H9 (cell line): ENCODE measurements at regions not wholly inside any gene's neighbourhood (a gene's known extent, or its start where the extent isn't known, plus 50 kb on each side); places are given as distances from the start of the nearest gene placed in this dataset.

Source experiments
- DNase-seq: peaks from one replicate; pipeline ENCODE4 v3.0.0-alpha.2; 2017
- H2AFZ ChIP-seq: one replicate; pipeline ENCODE4 v1.6.1; 2013; ENCODE audit warnings: mild to moderate bottlenecking, low read length, control low read depth, moderate library complexity
- H2AK5ac ChIP-seq: 2 replicates; pipeline ENCODE4 v1.6.1; 2013; ENCODE audit warnings: low read length, control low read depth, mixed read lengths; ENCODE audit not compliant: insufficient read length
- H2BK120ac ChIP-seq: one replicate; pipeline ENCODE4 v1.6.1; 2013; ENCODE audit warnings: low read depth, mild to moderate bottlenecking, low read length, control low read depth, inconsistent platforms; ENCODE audit not compliant: poor library complexity, severe bottlenecking
- H2BK12ac ChIP-seq: 2 replicates; pipeline ENCODE4 v1.6.1; 2013; ENCODE audit warnings: low read length, control low read depth, mixed read lengths, low read depth; ENCODE audit not compliant: insufficient read length
- H2BK15ac ChIP-seq: 2 replicates; pipeline ENCODE4 v1.6.1; 2013; ENCODE audit warnings: low read depth, low read length, control low read depth
- H2BK20ac ChIP-seq: one replicate; pipeline ENCODE4 v1.6.1; 2013; ENCODE audit warnings: low read depth, mild to moderate bottlenecking, low read length, control low read depth, inconsistent platforms; ENCODE audit not compliant: poor library complexity, severe bottlenecking
- H2BK5ac ChIP-seq: 2 replicates; pipeline ENCODE4 v1.6.1; 2013; ENCODE audit warnings: low read length, control low read depth, mixed read lengths; ENCODE audit not compliant: insufficient read length
- H3K14ac ChIP-seq: 2 replicates; pipeline ENCODE4 v1.6.1; 2013; ENCODE audit warnings: low read length, control low read depth; ENCODE audit not compliant: insufficient read depth
- H3K18ac ChIP-seq: 2 replicates; pipeline ENCODE4 v1.6.1; 2013; ENCODE audit warnings: low read depth, mild to moderate bottlenecking, mixed read lengths, low read length, control low read depth; ENCODE audit not compliant: insufficient read length
- H3K23ac ChIP-seq: 2 replicates; pipeline ENCODE4 v1.6.1; 2013; ENCODE audit warnings: low read length, control low read depth, mixed read lengths, low read depth; ENCODE audit not compliant: insufficient read length
- H3K23me2 ChIP-seq: 2 replicates; pipeline ENCODE4 v1.6.1; 2013; ENCODE audit warnings: low read depth, mild to moderate bottlenecking, mixed read lengths, low read length, control low read depth; ENCODE audit not compliant: insufficient read length, poor library complexity, severe bottlenecking
- H3K27ac ChIP-seq: 2 replicates; pipeline ENCODE4 v1.5.1; 2013; ENCODE audit warnings: low read length, control low read depth, mixed read lengths, low read depth; ENCODE audit not compliant: insufficient read length
- H3K27me3 ChIP-seq: 2 replicates; pipeline ENCODE4 v1.6.1; 2013; ENCODE audit warnings: low read length, control low read depth, inconsistent platforms; ENCODE audit not compliant: insufficient read depth
- H3K4ac ChIP-seq: 2 replicates; pipeline ENCODE4 v1.6.1; 2013; ENCODE audit warnings: low read depth, mild to moderate bottlenecking, control low read depth, inconsistent platforms, low read length, moderate library complexity
- H3K4me1 ChIP-seq: 2 replicates; pipeline ENCODE4 v1.6.1; 2013; ENCODE audit warnings: low read length, control low read depth, inconsistent platforms; ENCODE audit not compliant: insufficient read depth
- H3K4me2 ChIP-seq: 2 replicates; pipeline ENCODE4 v1.6.1; 2013; ENCODE audit warnings: low read length, control low read depth, mixed read lengths; ENCODE audit not compliant: insufficient read length, insufficient read depth
- H3K56ac ChIP-seq: 2 replicates; pipeline ENCODE4 v1.6.1; 2013; ENCODE audit warnings: low read depth, mild to moderate bottlenecking, mixed read lengths, low read length, control low read depth; ENCODE audit not compliant: insufficient read length
- H3K79me1 ChIP-seq: 2 replicates; pipeline ENCODE4 v1.6.1; 2013; ENCODE audit warnings: low read depth, mild to moderate bottlenecking, moderate library complexity, low read length, control low read depth, inconsistent platforms; ENCODE audit not compliant: insufficient read depth, poor library complexity, severe bottlenecking
- H3K79me2 ChIP-seq: 2 replicates; pipeline ENCODE4 v1.6.1; 2013; ENCODE audit warnings: low read length, control low read depth, inconsistent platforms; ENCODE audit not compliant: insufficient read depth
- H3K9ac ChIP-seq: 2 replicates; pipeline ENCODE4 v1.6.1; 2013; ENCODE audit warnings: low read length, control low read depth, mixed read lengths; ENCODE audit not compliant: insufficient read length; ENCODE audit errors: extremely low read depth
- H3K9me3 ChIP-seq: one replicate; pipeline ENCODE4 v1.6.1; 2013; ENCODE audit warnings: low read depth, low read length, inconsistent platforms; ENCODE audit not compliant: control insufficient read depth
- H3T11ph ChIP-seq: one replicate; pipeline ENCODE4 v1.6.1; 2013; ENCODE audit warnings: mild to moderate bottlenecking, low read length, control low read depth, inconsistent platforms
- H4K20me1 ChIP-seq: one replicate; pipeline ENCODE4 v1.6.1; 2013; ENCODE audit not compliant: control insufficient read depth, insufficient read length, insufficient read depth
- H4K5ac ChIP-seq: 2 replicates; pipeline ENCODE4 v1.6.1; 2013; ENCODE audit warnings: low read depth, mild to moderate bottlenecking, mixed read lengths, low read length, control low read depth; ENCODE audit not compliant: insufficient read length
- H4K8ac ChIP-seq: replicated peaks from 2 replicates; pipeline ENCODE4 v1.6.1; 2013; ENCODE audit warnings: low read length, control low read depth, mixed read lengths, low read depth; ENCODE audit not compliant: insufficient read length
- H4K91ac ChIP-seq: 2 replicates; pipeline ENCODE4 v1.6.1; 2013; ENCODE audit warnings: low read depth, mild to moderate bottlenecking, moderate library complexity, mixed read lengths, low read length, control low read depth; ENCODE audit not compliant: insufficient read length
- H3K27ac Mint-ChIP-seq, 3 experiments: 2 replicates in 2 of 3; 3 replicates in 1 of 3; pipeline ENCODE4 v1.8.0; 2020 to 2021; ENCODE audit warnings: mixed read lengths in 3 of 3, mild to moderate bottlenecking in 1 of 3, moderate library complexity in 1 of 3
- H3K27me3 Mint-ChIP-seq: 2 replicates; pipeline ENCODE4 v1.8.0; 2021; ENCODE audit warnings: low read depth, mild to moderate bottlenecking, moderate library complexity, mixed read lengths
- H3K36me3 Mint-ChIP-seq, 3 experiments: 2 replicates in 2 of 3; 3 replicates in 1 of 3; pipeline ENCODE4 v1.8.0; 2020 to 2021; ENCODE audit warnings: low read depth in 3 of 3, mixed read lengths in 3 of 3; ENCODE audit not compliant: insufficient read depth in 1 of 3
- H3K4me1 Mint-ChIP-seq, 2 experiments: 2 replicates each; pipeline ENCODE4 v1.8.0; 2020; ENCODE audit warnings: mixed read lengths in 2 of 2
- H3K4me3 Mint-ChIP-seq, 2 experiments: 2 replicates in 1 of 2; 3 replicates in 1 of 2; pipeline ENCODE4 v1.8.0; 2020 to 2021; ENCODE audit warnings: mild to moderate bottlenecking in 2 of 2, mixed read lengths in 2 of 2, moderate library complexity in 1 of 2
- H3K9me3 Mint-ChIP-seq, 2 experiments: 2 replicates in 1 of 2; 3 replicates in 1 of 2; pipeline ENCODE4 v1.8.0; 2020; ENCODE audit warnings: mild to moderate bottlenecking in 2 of 2, mixed read lengths in 2 of 2, moderate library complexity in 1 of 2
- CTCF ChIP-seq: fragments of 200-600 bp; sonication (generic); conservative IDR thresholded peaks from 3 replicates; pipeline ENCODE4 v1.8.0; 2021; ENCODE audit warnings: antibody characterized with exemption, mild to moderate bottlenecking
- WGBS: extraction: QIAGEN DNeasy Blood & Tissue Kit; methylation state at CpG from one replicate; pipeline ENCODE4 v1.1.7; 2013; ENCODE audit warnings: missing lambda C conversion rate, low lambda C conversion rate, mixed read lengths; ENCODE audit not compliant: insufficient read length; ENCODE audit errors: extremely low coverage; 5-methylcytosine and 5-hydroxymethylcytosine counted together

- Histone ChIP-seq H3K18ac (no peak overlapping the region), H3K27me3 (no peaks in the 10 kb centered on the region), H4K8ac (no peak overlapping the region), H2BK15ac (no peak overlapping the region), H2BK120ac (no peak overlapping the region), H4K91ac (no peak overlapping the region), H3K23ac (no peak overlapping the region), H2BK12ac (no peak overlapping the region), H4K5ac (no peak overlapping the region), H3K27ac (no peak overlapping the region), H3K56ac (no peak overlapping the region), H2BK5ac (no peak overlapping the region), H3K9ac (no peak overlapping the region), H2AK5ac (no peak overlapping the region), H3K4me2 (no peak overlapping the region), H3K79me2 (no peaks in the 10 kb centered on the region), H3K14ac (no peak overlapping the region), H3K4me1 (peaks cover 2% of the 10 kb centered on the region; the same call in 1 of the 2 replicates), H3T11ph (no peak overlapping the region), H3K9me3 (no peaks in the 10 kb centered on the region), H2AFZ (no peak overlapping the region), H3K79me1 (no peaks in the 10 kb centered on the region), H4K20me1 (no peaks in the 10 kb centered on the region), H3K23me2 (no peaks in the 10 kb centered on the region), H2BK20ac (no peak overlapping the region), H3K4ac (no peak overlapping the region)
- DNase-seq, result no peak
- Mint-ChIP-seq H3K4me1 (peaks cover 16 to 30% of the 10 kb centered on the region in 2 experiments), H3K9me3 (peaks cover 14 to 17% of the 10 kb centered on the region in 2 experiments), H3K4me3 (no peak overlapping the region), H3K27ac (no peak overlapping the region), H3K36me3 (peaks cover 0 to 15% (median 3%) of the 10 kb centered on the region in 3 experiments; a peak in 5 of 7 replicates), H3K27me3 (no peaks in the 10 kb centered on the region; the same call in 1 of the 2 replicates)
- no peak for TF ChIP-seq CTCF
- no CpG with 5 or more reads among the region's 4 CpGs for WGBS
These were observed 80.5 kb upstream of the TMCC3 start for GRCh38 chr12:94730847-94731246.
